Spinal cord (tissue), 9 donors: ENCODE measurements at regions not wholly inside any gene's neighbourhood (a gene's known extent, or its start where the extent isn't known, plus 50 kb on each side); places are given as distances from the start of the nearest gene placed in this dataset.

Experiments
- DNase-seq, 6 donors: peaks; one replicate each; pipeline versions ENCODE4 v3.0.0 to v3.0.0-alpha.2; 2013 to 2015; ENCODE audit warnings: low spot score in 6 of 6, low read depth in 4 of 6
- H3K27ac ChIP-seq: one replicate; pipeline ENCODE4 v1.5.1; 2013; ENCODE audit warnings: low read depth, low read length, control low read depth
- H3K27me3 ChIP-seq: one replicate; pipeline ENCODE4 v1.6.1; 2013; ENCODE audit warnings: low read length; ENCODE audit not compliant: control insufficient read depth, insufficient read depth
- H3K36me3 ChIP-seq: one replicate; pipeline ENCODE4 v1.6.1; 2013; ENCODE audit warnings: low read length; ENCODE audit not compliant: control insufficient read depth, insufficient read depth
- H3K4me1 ChIP-seq: one replicate; pipeline ENCODE4 v1.6.1; 2013; ENCODE audit warnings: low read length; ENCODE audit not compliant: control insufficient read depth, insufficient read depth
- H3K4me3 ChIP-seq: one replicate; pipeline ENCODE4 v1.5.1; 2013; ENCODE audit warnings: low read depth, low read length, control low read depth
- H3K9me3 ChIP-seq: one replicate; pipeline ENCODE4 v1.6.1; 2013; ENCODE audit warnings: low read length; ENCODE audit not compliant: control insufficient read depth, insufficient read depth
- WGBS: methylation state at CpG from one replicate; pipeline ENCODE4 v1.1.5; 2013; ENCODE audit warnings: missing lambda C conversion rate; ENCODE audit not compliant: insufficient coverage; 5-methylcytosine and 5-hydroxymethylcytosine counted together
- donor health status: healthy.

- no peak overlapping the region for H3K27ac ChIP-seq
- peak in 2 of 6 donors; percentile 44 to 57 for DNase-seq
- H3K4me1 ChIP-seq: peaks cover 9% of the 10 kb centered on the region
- H3K4me3 ChIP-seq: no peak overlapping the region
- peaks cover 56% of the 10 kb centered on the region for H3K36me3 ChIP-seq
- H3K9me3 ChIP-seq: no peaks in the 10 kb centered on the region
- WGBS: 52% methylated on average over 5 of the region's 6 CpGs
- no peaks in the 10 kb centered on the region for H3K27me3 ChIP-seq
Measured at GRCh38 chr2:120983344-120983743, 247.7 kb downstream of the GLI2 start.

DNA sequence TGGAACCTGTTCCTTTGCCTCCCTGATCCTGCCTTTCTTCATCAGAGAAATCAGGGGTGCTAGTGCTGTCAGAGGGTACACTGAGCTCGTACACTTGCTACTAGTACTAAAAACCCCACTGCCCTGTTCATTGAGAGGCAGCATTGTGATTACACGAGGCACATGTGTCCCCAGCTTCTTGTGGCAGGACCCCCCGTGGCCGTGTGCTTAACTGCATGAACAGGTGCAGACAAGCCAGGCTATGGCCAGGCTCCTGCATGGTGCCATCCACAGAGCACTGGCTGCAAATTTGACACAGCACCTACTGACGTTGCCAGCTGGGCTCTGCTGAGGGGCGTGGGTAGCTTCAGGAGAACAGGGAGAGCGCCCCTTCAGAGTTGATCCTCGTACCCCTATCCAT, 248.4 kb downstream of the GLI2 start:
- no peak for DNase-seq
- peaks cover 9% of the 10 kb centered on the region for H3K4me1 ChIP-seq
- H3K36me3 ChIP-seq: peaks cover 54% of the 10 kb centered on the region
- no peaks in the 10 kb centered on the region for H3K9me3 ChIP-seq
- H3K27ac ChIP-seq: no peak overlapping the region
- H3K27me3 ChIP-seq: no peaks in the 10 kb centered on the region
- H3K4me3 ChIP-seq: no peak overlapping the region
- WGBS: 83% methylated on average over 8 of the region's 8 CpGs

DNA sequence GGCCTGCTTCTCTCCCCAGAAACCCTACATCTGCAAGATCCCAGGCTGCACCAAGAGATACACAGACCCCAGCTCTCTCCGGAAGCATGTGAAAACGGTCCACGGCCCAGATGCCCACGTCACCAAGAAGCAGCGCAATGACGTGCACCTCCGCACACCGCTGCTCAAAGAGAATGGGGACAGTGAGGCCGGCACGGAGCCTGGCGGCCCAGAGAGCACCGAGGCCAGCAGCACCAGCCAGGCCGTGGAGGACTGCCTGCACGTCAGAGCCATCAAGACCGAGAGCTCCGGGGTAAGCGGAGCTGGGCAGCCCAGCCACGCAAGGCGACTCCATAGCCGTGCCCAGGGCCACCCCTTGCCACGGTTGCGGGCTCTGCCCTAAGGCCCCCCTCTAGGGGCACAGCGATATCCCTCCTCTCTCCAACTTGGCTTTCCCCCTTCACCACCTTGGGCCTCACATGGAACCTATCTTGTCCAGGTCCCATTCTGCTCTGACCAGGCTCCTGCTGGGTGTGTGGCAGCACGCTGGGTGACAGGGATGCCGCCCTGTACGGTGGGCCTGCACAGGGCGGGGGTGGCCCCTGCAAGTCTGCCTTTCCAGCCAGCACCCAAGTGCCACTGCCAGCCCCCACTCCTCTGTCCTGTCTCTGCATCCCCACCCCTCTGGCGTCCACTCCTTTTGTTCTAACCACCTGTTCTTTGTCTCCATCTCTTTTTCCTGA, 248.9 kb downstream of the GLI2 start:
- WGBS: 92% methylated on average over 25 of the region's 28 CpGs
- H3K4me1 ChIP-seq: peaks cover 9% of the 10 kb centered on the region
- no peak for DNase-seq
- no peak overlapping the region for H3K27ac ChIP-seq
- H3K4me3 ChIP-seq: no peak overlapping the region
- no peaks in the 10 kb centered on the region for H3K9me3 ChIP-seq
- H3K27me3 ChIP-seq: no peaks in the 10 kb centered on the region
- H3K36me3 ChIP-seq: peaks cover 59% of the 10 kb centered on the region

DNA sequence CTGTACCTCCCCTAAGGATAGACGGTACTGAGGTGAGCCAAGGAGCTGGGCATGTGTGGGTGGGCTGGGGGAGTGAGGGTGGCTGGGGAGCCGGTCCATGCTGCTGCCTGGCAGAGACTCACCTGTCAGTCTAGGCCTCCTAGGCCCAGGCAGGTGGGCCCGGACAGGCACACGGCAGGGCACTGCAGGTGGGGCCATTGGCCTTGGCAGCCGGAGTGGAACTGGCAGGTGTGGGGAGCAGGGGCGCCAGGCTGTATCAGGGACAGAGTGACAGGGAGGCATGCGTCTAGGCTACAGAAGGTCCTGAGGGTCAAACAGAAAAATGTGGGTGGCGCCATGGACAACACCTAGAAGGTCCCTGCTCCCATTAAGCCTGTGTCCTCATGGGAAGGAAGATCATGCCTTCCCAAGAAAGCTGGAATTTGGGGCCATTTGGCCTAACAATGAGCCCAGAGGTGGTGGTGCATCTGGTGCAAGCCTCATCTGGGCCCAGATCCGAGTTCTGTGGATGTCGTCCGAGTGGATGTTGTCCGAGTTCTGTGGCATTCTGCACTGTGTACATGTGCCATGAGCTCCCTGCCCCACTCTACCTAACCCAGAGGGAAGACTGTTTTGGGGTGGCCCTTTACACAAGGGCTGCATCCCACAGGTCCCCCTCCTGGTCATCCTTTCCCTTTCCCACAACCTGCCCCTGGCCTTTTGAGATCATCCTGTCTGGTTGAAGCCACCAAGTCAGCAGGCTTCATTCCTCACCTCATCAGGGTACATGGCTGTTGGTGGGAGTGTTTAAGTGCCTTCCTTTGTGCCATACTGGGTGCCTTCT, 249.7 kb downstream of the GLI2 start:
- H3K9me3 ChIP-seq: no peaks in the 10 kb centered on the region
- DNase-seq: no peak
- peaks cover 67% of the 10 kb centered on the region for H3K36me3 ChIP-seq
- H3K27me3 ChIP-seq: no peaks in the 10 kb centered on the region
- H3K4me1 ChIP-seq: peaks cover 9% of the 10 kb centered on the region
- 94% methylated on average over 11 of the region's 12 CpGs for WGBS
- H3K4me3 ChIP-seq: no peak overlapping the region
- H3K27ac ChIP-seq: no peak overlapping the region

- Histone ChIP-seq H3K36me3 (peaks cover 69% of the 10 kb centered on the region), H3K27me3 (no peaks in the 10 kb centered on the region), H3K9me3 (no peaks in the 10 kb centered on the region), H3K4me3 (no peak overlapping the region), H3K4me1 (peaks cover 9% of the 10 kb centered on the region), H3K27ac (no peak overlapping the region)
- no peak for DNase-seq
- 95% methylated on average over 22 of the region's 27 CpGs for WGBS
Measured at GRCh38 chr2:120985997-120986651, 250.5 kb downstream of the GLI2 start.

GRCh38 chr2:120986898-120987650, 251.4 kb downstream of the GLI2 start:
- H3K9me3 ChIP-seq: no peaks in the 10 kb centered on the region
- H3K4me3 ChIP-seq: no peak overlapping the region
- no peaks in the 10 kb centered on the region for H3K27me3 ChIP-seq
- DNase-seq: no peak
- peaks cover 9% of the 10 kb centered on the region for H3K4me1 ChIP-seq
- H3K36me3 ChIP-seq: peaks cover 75% of the 10 kb centered on the region
- WGBS: 99% methylated on average over 9 of the region's 9 CpGs
- H3K27ac ChIP-seq: no peak overlapping the region

DNA sequence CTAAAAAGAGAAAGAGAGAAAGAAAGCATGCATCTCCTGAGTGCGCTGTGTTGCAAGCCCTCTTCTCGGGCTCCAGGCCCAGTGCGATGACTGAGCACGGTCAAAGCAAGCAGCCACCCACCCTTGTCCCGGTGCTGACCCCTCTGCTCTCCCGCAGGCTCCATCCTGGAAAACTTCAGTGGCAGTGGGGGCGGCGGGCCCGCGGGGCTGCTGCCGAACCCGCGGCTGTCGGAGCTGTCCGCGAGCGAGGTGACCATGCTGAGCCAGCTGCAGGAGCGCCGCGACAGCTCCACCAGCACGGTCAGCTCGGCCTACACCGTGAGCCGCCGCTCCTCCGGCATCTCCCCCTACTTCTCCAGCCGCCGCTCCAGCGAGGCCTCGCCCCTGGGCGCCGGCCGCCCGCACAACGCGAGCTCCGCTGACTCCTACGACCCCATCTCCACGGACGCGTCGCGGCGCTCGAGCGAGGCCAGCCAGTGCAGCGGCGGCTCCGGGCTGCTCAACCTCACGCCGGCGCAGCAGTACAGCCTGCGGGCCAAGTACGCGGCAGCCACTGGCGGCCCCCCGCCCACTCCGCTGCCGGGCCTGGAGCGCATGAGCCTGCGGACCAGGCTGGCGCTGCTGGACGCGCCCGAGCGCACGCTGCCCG, 252.5 kb downstream of the GLI2 start:
- H3K36me3 ChIP-seq: peaks cover 74% of the 10 kb centered on the region
- peaks cover 7% of the 10 kb centered on the region for H3K4me1 ChIP-seq
- no peak for DNase-seq
- WGBS: 95% methylated on average over 68 of the region's 68 CpGs
- no peak overlapping the region for H3K4me3 ChIP-seq
- no peak overlapping the region for H3K27ac ChIP-seq
- no peaks in the 10 kb centered on the region for H3K9me3 ChIP-seq
- no peaks in the 10 kb centered on the region for H3K27me3 ChIP-seq

- Histone ChIP-seq H3K4me3 (no peak overlapping the region), H3K27me3 (no peaks in the 10 kb centered on the region), H3K27ac (no peak overlapping the region), H3K9me3 (no peaks in the 10 kb centered on the region), H3K4me1 (peaks cover 3% of the 10 kb centered on the region), H3K36me3 (peaks cover 67% of the 10 kb centered on the region)
- 97% methylated on average over 66 of the region's 74 CpGs for WGBS
- no peak for DNase-seq
Measured at GRCh38 chr2:120988700-120989511, 253.2 kb downstream of the GLI2 start.
